GM19193 (cell line): ENCODE measurements at regions not wholly inside any gene's neighbourhood (a gene's known extent, or its start where the extent isn't known, plus 50 kb on each side); places are given as distances from the start of the nearest gene placed in this dataset.

Experiments used
- POLR2A ChIP-seq: IDR thresholded peaks from 4 replicates; pipeline ENCODE4 v1.6.1; 2011; ENCODE audit not compliant: insufficient read depth, insufficient read length; ENCODE audit errors: extremely low read depth

DNA sequence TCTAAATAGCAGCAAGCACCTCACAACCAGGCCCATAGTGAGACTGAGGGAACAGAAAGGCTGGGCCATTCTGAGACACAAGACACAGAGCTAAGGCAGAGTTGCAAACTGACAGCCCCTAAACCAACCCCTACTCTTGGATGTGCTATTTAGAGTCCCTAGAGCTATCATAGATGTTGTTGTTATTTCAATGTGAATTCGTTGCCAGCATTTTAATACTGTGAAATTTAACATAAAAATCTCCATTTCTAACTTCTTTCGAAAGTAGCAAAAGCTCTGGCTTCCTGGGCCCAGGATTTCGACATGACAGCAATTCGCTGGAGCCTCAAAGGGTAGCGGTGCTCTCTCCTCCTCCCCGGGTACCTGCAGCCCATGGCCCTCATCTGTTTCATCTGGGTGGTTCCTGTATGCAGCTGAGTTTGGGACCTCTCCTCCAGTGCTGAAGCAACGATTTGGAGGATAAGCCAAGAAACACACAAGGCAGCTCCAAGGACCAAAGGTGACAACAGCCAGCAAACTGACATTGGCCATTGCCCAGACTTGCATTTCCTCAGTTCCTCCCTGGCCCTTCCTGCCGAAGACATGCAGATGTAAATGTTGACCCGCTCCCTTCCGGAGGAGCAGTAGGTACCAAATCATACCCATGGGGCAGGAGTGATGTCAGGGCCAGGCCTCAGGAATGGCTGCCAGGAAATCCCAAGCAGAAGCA is 254.4 kb upstream of the NCKAP5 start:
- no peak for TF ChIP-seq POLR2A

- TF ChIP-seq POLR2A, result no peak
Measured at GRCh38 chr2:133823226-133823550, 254.9 kb upstream of the NCKAP5 start.

- TF ChIP-seq POLR2A, result no peak
Measured at GRCh38 chr2:133824869-133825268, 256.6 kb upstream of the NCKAP5 start.

DNA sequence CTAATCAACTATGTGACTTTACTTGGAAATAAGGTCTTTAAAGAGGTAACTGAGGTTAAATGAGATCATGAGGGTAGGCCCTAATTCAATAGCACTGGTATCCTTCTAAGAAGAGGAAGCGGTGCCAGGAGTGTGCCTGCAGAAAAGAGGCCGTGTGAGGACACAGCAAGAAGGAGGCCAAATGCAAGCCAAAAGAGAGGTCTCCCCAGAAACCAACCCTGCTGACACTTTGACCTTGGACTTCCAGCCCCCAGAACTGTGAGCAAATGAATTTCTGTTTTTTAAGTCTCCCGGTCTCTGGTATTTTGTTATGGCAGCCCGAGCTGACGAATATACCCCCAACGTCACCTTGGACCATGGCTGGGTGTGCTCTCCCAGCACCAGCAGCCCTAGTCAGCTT is 257.5 kb upstream of the NCKAP5 start:
- TF ChIP-seq POLR2A, result no peak

DNA sequence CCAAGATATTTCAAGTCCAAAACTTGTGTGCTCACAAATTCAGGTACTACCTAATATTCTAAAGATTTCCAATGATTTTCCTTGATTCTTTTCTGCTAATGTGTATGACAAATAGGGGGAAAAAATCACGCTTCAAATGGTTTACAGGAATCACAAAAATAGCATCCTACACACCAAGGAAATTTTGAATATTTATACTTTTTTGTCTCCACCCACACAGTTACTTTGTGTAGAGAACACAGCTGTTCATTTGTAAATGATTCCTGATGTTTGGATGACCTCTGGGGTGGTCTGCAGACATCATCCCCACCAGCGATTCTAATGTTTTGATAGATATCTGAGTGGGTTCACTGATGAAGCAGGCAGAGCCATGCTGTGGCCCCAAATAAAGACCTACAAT is 260.6 kb upstream of the NCKAP5 start:
- no peak for TF ChIP-seq POLR2A

GRCh38 chr2:133829450-133830020 is 261.3 kb upstream of the NCKAP5 start:
- TF ChIP-seq POLR2A, result no peak

- TF ChIP-seq POLR2A, result no peak
Measured at GRCh38 chr2:133833746-133834145, 265.5 kb upstream of the NCKAP5 start.

- TF ChIP-seq POLR2A, result no peak
Measured at GRCh38 chr2:133835821-133836619, 267.8 kb upstream of the NCKAP5 start.

DNA sequence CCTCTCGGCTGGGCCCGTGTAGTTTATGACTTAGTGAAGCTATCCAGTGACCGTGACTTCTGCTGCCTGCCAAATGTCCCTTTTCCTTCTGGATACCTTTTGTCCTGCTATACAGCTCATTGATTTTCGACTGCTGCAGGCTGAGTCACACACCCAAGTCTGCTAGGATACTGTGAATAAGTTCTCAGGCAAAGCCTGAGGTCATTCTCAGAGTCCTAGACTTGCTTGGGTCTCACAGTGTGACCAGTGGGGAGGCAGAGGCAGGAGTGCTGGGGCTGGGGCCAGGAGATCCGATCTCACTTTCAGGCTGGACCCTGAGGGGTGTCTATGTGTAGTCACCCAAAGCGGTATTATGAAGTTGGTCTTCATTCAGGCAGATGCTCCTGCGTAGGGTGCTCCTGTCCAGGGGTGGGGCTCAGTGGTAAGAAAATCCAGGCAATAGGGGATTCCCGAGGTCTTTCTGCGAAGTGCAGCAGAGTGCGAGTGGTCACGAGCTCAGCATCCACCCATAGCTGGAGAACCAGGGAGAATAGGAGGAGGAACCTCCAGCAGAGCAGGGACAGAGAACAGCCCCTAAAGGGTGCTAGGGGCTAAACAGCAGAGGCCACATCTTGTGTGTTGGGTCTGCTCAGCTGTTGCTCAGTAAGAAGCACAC is 268.6 kb upstream of the NCKAP5 start:
- TF ChIP-seq POLR2A, result no peak

GRCh38 chr2:133837441-133838094 is 269.3 kb upstream of the NCKAP5 start:
- no peak for TF ChIP-seq POLR2A

DNA sequence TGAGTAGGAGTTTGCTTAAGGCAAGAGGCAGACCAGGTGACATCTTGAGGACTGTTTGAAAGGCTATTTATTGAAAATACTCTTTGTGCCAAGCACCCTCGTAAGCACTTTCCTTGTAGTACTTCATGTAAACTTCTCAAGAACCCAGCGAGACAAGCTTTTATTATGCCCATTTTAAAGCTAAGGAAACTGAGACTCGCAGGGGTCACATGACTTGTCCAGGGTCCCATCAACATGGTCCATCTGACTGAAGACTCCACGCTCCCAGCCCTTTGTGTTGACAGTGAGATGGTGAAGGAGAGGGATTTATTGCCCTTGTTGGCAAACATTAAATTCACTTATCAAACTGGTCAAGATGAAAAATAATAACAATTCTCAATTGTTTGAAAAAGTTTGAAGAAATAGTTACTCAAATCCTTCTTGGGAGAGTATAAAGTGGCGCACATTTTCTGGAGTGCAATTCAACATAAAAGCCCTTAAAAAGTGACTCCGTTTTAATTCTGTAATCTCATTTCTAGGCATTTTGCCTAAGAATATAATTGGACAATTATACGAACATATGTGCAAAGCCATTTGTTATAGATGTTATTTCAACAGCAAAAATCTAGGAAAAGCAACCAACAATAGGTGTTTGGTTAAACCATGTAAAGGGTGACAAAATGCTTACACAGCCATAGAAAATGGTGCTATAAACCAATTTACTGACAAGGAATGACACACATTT is 270.5 kb upstream of the NCKAP5 start:
- no peak for TF ChIP-seq POLR2A

GRCh38 chr2:133839677-133840076 is 271.4 kb upstream of the NCKAP5 start:
- TF ChIP-seq POLR2A, result no peak

DNA sequence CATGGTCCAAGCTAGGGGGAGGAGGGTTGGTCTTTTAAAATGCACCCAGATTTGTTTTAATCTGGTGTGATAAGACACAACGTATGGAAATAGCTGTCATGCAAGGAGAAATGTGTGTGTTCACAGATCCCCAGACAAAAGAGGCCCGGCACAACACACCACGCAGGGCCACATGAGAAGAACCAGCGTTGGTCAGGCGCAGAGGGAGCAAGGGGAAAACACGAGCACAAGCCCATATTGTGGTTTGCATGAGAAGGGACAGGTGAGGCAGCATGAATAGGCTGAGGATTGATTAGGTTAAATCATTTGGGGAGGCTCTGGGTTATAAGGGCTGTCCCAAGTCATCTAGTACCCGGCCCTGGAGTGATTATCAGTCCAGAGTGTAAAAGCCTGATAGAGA is 272.5 kb upstream of the NCKAP5 start:
- TF ChIP-seq POLR2A, result no peak

- no peak for TF ChIP-seq POLR2A
Measured at GRCh38 chr2:133841900-133842299, 273.6 kb upstream of the NCKAP5 start.
